HPDE6-E6E7 (cell line): ENCODE measurements at regions not wholly inside any gene's neighbourhood (a gene's known extent, or its start where the extent isn't known, plus 50 kb on each side); places are given as distances from the start of the nearest gene placed in this dataset.
"Not testable (repeated sequence)": the region's sequence is repeated elsewhere in the genome, so short reads cannot be mapped to it uniquely, and the experiment has no call there.

Experiments
- DNase-seq: peaks from one replicate; pipeline ENCODE4 v3.0.0; 2011; ENCODE audit warnings: missing footprints; ENCODE audit errors: extremely low spot score

- DNase-seq, result no peak
Measured at GRCh38 chrX:47776292-47777006, 60.3 kb upstream of the ZNF81 start.

- DNase-seq, result no peak
Measured at GRCh38 chrX:47772764-47773163, 63.9 kb upstream of the ZNF81 start.

- DNase-seq, result no peak
Measured at GRCh38 chrX:47771473-47771872, 65.2 kb upstream of the ZNF81 start.

GRCh38 chrX:47762826-47763225 is 73.9 kb upstream of the ZNF81 start:
- not testable (repeated sequence) for DNase-seq

- no peak for DNase-seq
Measured at GRCh38 chrX:47752685-47753084, 84.0 kb upstream of the ZNF81 start.

- DNase-seq, result peak; percentile 6
Measured at GRCh38 chrX:47751670-47752069, 85.0 kb upstream of the ZNF81 start.

GRCh38 chrX:47749185-47749967 is 87.3 kb upstream of the ZNF81 start:
- no peak for DNase-seq

GRCh38 chrX:47748576-47748975 is 88.1 kb upstream of the ZNF81 start:
- DNase-seq, result no peak

GRCh38 chrX:47746446-47746845 is 87.5 kb upstream of the UXT start:
- DNase-seq, result no peak

GRCh38 chrX:47745416-47745815 is 86.4 kb upstream of the UXT start:
- no peak for DNase-seq

- DNase-seq, result no peak
Measured at GRCh38 chrX:47743504-47743903, 84.5 kb upstream of the UXT start.

GRCh38 chrX:47738870-47739269 is 79.9 kb upstream of the UXT start:
- not testable (repeated sequence) for DNase-seq

GRCh38 chrX:47723689-47724088 is 64.7 kb upstream of the UXT start:
- no peak for DNase-seq

GRCh38 chrX:47723083-47723482 is 64.1 kb upstream of the UXT start:
- DNase-seq, result no peak

- no peak for DNase-seq
Measured at GRCh38 chrX:47722260-47722659, 63.3 kb upstream of the UXT start.

- not testable (repeated sequence) for DNase-seq
Measured at GRCh38 chrX:47715078-47715477, 56.1 kb upstream of the UXT start.

GRCh38 chrX:47712675-47713074 is 53.7 kb upstream of the UXT start:
- DNase-seq, result not testable (repeated sequence)

- DNase-seq, result no peak
Measured at GRCh38 chrX:47710252-47710651, 51.3 kb upstream of the UXT start.
